GM19043 (cell line): ENCODE measurements at regions not wholly inside any gene's neighbourhood (a gene's known extent, or its start where the extent isn't known, plus 50 kb on each side); places are given as distances from the start of the nearest gene placed in this dataset.

ENCODE experiments used
- ATAC-seq: cut with Tn5 transposase; IDR thresholded peaks from one replicate; pipeline ENCODE4 v1.9.1; 2021; ENCODE audit warnings: low read depth; ENCODE audit not compliant: unreplicated experiment

DNA sequence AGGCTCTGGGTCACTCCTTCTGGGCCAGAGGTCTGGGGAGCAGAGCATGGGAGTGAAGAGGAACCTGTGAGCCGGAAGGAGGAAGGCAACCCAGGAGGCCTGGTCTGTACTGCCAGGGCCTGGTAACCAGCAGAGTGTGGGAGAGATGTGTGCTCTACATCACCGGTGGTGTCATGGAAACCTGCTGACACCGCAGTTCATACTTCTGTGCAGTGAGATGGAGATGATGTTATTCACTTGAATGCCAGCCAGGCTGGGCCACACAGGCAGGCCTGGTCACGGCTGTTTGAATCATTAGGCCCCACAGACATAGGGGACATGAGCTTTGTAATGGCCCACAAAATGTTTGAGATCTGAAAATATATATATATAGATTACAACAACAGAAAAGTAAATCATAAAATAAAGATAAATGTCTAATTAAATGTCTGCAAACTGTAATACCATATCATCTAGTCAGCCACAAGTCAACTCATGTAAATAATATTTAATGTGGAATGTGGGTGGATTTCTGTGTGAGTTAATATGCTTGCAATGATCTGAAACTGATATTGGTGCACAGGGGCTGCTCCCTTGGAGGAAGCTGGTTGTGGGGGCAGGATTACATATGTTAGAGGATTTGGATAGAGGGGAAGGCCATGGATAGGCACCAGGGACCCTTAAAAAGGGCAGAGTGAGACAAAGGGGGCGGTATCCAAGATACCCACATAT, 108.5 kb upstream of the PFN2 start:
- no peak for ATAC-seq

DNA sequence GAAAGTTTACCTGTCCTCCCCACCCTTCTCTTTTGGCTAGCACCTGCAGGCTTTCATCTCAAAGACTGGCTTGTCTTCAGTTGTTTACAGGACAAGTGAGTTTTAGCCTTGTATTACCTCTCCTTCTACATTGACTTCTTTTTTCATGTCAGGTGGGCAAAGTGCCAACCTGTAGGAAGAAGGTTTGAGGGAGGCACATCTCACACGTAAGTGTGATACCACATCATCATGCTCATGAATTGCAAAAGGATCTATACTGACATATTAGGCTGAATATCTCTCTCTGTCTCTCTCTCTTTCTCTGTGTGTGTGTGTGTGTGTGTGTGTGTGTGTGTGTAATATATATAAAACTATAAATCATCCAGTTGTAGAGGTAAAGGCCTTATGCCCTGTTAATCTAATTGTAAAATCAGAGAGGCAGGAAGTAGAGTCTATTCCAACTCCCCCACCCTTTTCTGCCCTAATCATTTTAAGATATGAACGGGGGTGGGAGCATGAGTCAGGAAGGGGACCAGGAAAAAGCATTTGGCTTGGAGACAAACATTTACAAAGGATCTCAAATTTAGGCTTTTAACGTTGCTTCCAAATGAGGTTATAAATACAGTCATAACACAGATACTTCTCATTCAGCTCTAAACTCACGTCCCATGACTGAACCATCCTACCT, 107.0 kb upstream of the PFN2 start:
- no peak for ATAC-seq

DNA sequence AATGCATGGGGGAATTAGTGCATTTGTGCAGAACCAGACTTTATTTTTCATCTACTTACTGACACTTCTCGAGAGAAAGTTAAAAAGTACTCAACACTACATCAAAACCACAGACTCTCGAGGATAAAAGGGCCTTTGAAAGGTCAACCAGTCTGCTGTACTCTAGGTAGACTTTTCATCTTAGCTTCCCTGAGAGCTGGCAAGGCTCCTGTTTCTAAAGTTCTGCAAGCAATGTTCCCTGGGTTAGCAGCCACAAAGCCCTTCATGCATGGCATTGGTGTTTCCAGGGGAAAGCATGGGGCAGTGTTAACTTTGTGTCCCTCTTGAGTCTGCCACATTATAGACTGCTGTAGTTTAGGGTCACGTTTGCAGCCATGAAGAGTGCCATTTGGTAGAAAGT, 106.4 kb upstream of the PFN2 start:
- no peak for ATAC-seq

DNA sequence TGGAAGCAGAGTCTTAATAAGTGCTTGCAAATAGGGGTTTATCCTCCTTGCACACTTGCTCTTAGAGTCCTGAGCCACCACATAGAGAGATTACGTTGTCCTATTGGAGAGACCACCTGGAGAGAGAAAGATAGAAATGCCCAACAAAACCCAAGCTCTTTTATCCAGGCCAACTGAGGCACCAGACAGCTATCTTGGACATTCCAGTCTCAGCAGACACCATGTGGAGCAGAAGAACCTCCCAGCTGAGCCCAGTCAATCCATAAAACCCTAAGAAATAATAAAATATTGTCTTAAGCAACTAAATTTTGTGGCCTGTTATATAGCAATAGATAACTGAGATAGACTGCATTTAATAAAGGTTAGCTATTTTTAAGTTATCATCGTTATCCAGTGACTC, 105.7 kb upstream of the PFN2 start:
- ATAC-seq = no peak

DNA sequence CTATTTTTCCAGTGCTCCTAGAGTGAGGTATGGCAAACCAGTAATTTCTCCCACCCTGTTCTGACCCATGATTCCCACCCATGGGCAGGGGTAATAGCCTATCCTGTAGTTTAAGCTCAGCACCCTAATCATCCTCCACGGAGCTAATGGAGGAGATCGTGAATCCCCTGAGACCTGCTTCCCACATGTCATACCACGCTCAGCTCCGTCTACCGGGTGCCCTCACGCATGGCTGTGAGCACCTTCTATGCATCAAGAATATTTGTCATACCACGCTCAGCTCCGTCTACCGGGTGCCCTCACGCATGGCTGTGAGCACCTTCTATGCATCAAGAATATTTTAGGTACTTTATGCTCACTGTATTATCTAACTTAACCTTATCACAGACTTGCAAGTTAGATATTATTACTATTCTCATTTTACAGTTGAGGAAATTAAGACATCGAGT, 104.7 kb upstream of the PFN2 start:
- no peak for ATAC-seq

DNA sequence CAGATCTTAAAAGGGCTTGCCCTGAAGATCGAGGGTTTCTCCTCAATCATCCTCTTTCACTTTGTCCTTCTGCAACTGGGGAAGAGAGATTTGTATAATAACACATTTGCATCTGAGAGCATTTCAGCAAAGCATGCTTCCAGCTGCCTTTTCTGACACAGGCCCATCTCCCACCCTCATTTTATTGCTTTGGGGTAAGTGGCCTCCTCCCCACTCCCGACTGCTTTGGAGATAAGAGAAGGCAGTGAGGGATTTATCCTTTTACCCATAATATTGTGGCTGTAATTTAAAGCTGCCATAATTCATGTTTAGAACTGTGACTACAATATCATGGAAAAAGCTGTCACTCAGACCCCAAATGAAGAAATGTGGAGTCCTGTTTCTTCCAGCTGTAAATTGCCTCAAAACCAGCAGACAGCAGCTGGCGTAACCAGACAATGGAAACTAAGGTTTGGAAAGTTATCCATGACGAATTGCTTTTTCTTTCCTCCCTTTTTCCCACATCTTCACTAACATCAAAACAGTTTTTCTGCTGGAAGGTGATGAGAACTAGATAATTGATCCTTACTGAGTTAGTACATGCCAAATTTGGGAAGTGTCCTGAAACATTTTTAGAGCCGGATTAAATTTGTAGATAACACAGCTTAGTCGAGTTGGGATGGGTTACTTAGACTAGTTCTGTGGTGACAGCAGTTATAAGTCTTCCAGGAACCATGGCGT, 104.2 kb upstream of the PFN2 start:
- ATAC-seq = peak; percentile 68

DNA sequence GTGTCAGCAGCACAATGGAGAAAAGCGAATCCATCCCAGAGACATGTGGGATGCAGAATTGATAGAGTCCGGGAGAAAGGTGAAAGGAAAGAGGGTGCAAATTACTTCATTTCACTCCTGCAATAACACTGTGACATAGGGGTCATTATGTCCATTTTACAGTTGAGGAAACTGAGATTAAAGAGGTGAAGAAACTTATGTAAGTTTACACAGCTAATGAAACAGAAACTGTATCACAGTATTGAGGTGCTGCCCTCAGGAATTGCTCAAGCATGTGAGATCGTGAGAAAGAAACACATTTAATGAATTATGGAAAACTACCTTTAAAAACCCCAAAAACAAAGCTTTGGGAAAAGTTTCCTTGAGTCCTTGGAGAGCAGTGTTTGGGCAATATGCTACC, 103.6 kb upstream of the PFN2 start:
- peak; percentile 60 for ATAC-seq

DNA sequence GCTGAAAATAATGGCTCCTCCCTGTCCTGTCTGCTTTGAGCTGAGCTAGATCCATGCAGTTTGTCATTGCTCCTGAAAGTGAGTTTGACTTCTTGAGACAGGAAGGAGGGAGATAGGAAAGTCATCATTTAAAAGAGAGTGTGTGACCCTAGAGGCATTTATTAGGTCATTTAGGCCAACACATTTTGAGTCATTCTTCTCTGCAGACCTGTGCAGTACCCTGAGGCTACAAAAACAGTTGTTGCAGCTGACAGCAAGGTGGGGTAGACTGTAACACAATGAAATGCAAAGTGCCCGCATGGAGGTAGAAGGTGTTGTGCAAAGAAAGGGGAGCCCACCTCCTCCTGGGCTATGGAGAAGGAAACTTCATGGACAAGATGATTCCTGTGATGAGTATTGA, 102.8 kb upstream of the PFN2 start:
- no peak for ATAC-seq

DNA sequence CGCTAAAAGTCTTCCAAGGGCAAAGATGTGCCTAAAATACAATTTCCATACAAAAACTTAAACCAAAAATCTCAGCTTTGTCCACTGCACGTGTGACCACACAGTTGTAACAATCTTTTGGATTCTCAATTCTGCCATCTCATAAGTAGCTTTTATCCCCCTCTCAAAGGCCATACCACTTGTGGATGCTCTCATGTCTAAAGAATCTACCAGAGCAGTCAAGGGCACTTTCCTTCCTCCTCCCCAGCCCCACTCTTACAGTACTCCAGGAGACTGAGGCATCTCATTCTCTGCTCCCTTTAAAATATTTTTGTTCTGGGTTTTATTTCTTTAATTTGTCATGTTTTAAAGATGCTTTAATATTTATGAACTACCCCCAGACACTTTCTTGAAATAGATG, 102.3 kb upstream of the PFN2 start:
- ATAC-seq = no peak

DNA sequence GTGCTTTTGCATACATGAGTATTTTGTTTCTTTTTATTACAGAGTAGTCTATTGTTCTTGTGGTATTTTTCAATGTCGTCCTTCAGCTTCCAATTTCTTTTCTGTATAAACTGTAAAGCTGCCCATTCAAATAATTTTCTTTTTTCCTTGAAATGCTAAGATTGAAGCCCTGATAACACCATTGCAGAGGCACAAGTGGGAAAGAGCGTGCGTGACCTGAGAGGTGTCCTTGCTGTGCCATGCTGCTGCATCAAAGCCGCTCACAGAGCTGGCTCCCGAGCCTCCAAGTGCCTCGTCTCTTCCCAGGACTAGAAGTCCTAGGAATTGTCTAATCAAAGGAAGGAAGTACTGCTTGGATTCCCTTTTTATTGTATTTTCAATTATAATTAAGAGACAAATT, 101.9 kb upstream of the PFN2 start:
- ATAC-seq = no peak

DNA sequence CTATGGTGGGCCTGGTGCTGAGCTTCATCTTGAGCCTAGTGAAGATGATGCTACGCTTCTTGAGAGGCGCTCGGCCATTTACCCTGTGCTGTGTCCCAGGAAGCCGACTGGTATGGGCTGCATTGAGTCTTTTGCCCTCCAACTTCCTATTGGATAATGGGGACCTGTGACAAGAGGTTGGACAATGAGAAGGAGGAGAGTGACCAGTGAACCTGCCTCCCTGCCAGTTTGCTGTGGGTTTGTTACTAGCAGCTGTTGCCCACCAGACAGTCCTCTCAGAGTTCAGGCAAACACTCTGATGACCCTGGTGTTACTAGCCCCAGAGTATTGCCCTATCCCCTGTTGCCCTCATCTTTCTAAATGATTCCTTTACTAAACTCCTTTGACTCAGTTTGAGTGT, 99.6 kb upstream of the PFN2 start:
- no peak for ATAC-seq

DNA sequence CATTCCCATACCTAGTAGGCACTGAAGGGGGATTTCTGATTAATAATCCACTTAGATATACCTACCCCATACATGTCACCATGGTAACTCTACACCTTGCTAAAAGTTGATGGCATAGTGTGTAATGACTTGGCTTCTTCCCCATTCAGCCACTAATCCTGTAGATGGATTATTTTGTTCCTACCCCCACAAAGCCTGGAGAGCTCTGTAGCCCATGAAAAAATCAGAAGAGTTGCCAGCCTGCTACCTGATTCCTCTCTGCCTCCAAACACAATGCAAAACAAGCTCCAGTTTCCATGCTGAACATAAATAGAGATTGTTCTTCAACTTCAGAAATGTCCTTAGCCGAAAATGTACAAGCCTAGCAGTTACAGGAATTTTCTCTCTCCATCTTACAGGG, 98.9 kb upstream of the PFN2 start:
- no peak for ATAC-seq

- ATAC-seq = no peak
These were observed 98.4 kb upstream of the PFN2 start for GRCh38 chr3:150069154-150069527.

GRCh38 chr3:150068440-150069153, 97.9 kb upstream of the PFN2 start:
- ATAC-seq = no peak

DNA sequence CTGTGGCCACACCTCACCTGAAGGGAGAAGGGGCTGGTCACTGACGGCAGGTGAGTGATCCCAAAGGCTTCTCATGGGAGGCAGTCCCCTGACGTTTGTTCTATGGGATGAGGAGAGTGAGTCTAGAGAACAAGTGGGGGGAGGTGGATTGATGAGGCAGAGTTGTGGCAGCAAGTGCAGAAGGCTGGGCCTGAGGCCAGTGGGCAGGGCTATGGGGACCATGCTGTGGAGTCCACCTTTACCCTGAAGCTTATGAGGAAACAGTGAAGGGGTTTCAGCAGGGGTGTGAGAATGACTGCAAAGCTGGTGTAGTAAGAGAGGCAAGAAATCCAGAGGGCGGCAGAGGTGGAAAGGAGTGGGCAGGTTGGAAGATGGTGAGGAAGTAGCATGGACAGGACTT, 96.9 kb upstream of the PFN2 start:
- ATAC-seq = no peak

GRCh38 chr3:150064971-150065370, 94.3 kb upstream of the PFN2 start:
- ATAC-seq = no peak

- ATAC-seq = no peak
These were observed 92.5 kb upstream of the PFN2 start for GRCh38 chr3:150063237-150063636.

DNA sequence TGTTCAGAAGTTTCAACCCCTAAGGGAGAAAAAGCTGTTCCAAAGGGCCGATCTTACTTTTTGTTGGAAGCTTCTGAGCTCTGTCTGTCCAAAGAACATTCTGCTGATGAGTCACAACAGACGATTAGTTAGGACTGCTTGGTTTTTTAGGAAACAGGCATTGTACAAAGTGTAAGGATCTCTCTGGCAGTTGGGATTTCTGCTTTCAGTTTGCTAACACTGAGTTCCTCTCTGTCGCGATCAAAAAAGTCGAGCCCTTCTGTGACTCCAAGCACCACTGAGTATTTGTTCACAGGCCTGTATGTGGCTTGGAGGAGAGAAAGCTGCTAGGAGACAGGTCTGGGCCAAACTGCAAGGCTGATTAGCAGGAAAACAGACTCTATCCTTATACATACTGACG, 91.8 kb upstream of the PFN2 start:
- no peak for ATAC-seq

- ATAC-seq = no peak
These were observed 90.8 kb upstream of the PFN2 start for GRCh38 chr3:150061288-150062024.

GRCh38 chr3:150059729-150060128, 89.0 kb upstream of the PFN2 start:
- ATAC-seq = no peak

DNA sequence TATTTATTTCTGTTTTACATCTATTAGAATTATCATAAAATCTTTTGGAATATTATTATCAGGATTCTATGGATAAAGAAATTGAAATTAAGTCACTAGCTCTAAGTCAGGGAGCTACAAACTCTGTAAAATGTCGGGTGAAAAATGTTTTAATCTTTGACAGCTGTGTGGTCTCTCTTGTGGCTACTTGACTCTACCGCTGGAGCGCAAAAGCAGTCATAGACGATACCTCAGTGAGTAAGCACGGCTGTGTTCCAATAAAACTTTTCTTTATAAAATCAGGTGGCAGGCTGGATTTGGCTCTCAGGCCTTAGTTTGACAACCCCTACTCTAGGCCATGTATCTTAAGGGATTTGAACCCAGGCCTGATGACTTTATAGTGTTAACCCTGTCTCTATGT, 88.5 kb upstream of the PFN2 start:
- ATAC-seq = no peak
